ENCODE measurements at regions not wholly inside any gene's neighbourhood (a gene's known extent, or its start where the extent isn't known, plus 50 kb on each side); places are given as distances from the start of the nearest gene placed in this dataset.

GRCh38 chr5:136766456-136766855, 401.1 kb upstream of the TRPC7 start:
- no peak for TF ChIP-seq CTCF (IDR thresholded peaks at IDR 0.05)
- TF ChIP-seq POLR2A (IDR thresholded peaks at IDR 0.05) = no peak

Measured in lower leg skin (tissue), 3 donors.